Endothelial cell of umbilical vein (primary cell): ENCODE measurements at regions not wholly inside any gene's neighbourhood (a gene's known extent, or its start where the extent isn't known, plus 50 kb on each side); places are given as distances from the start of the nearest gene placed in this dataset.

Source experiments
- CTCF ChIP-seq, 2 donors: IDR thresholded peaks; 1 replicate in 1 of 2; 2 replicates in 1 of 2; pipeline ENCODE4 v1.5.1; 2011; ENCODE audit warnings: low read length in 2 of 2, mild to moderate bottlenecking in 2 of 2, moderate library complexity in 2 of 2, control low read depth in 1 of 2, inconsistent platforms in 1 of 2, low read depth in 1 of 2; ENCODE audit not compliant: insufficient read depth in 1 of 2; ENCODE audit errors: extremely low read depth in 1 of 2
- EZH2 ChIP-seq: IDR thresholded peaks from 2 replicates; pipeline ENCODE4 v1.6.1; 2012; ENCODE audit warnings: borderline replicate concordance, low read depth, mild to moderate bottlenecking, moderate library complexity, low read length, inconsistent platforms; ENCODE audit not compliant: severe bottlenecking
- GATA2 ChIP-seq: IDR thresholded peaks from 2 replicates; pipeline ENCODE4 v1.7.0; 2011; ENCODE audit warnings: low read depth, mild to moderate bottlenecking, moderate library complexity, mixed read lengths, low read length; ENCODE audit not compliant: insufficient read length, insufficient read depth
- MAX ChIP-seq: IDR thresholded peaks from 2 replicates; pipeline ENCODE4 v1.6.1; 2011; ENCODE audit not compliant: insufficient read depth, insufficient read length
- POLR2AphosphoS5 ChIP-seq: IDR thresholded peaks from 2 replicates; pipeline ENCODE4 v1.6.1; 2012; ENCODE audit warnings: low read depth, mild to moderate bottlenecking, control low read depth, low read length, moderate library complexity; ENCODE audit not compliant: insufficient read depth

- TF ChIP-seq POLR2AphosphoS5, result no peak
- TF ChIP-seq CTCF (IDR thresholded peaks at IDR 0.05; ENCODE audit: extremely low read depth in 1 of 2, insufficient read depth in 1 of 2, low read depth in 1 of 2, low read length in 2 of 2), result no peak
- TF ChIP-seq EZH2, result no peak
- no peak for TF ChIP-seq MAX
- no peak for TF ChIP-seq GATA2
Observed at GRCh38 chr11:32178692-32179091, 87.8 kb downstream of the RCN1 start.
